HuH-7 (cell line): ENCODE measurements at regions not wholly inside any gene's neighbourhood (a gene's known extent, or its start where the extent isn't known, plus 50 kb on each side); places are given as distances from the start of the nearest gene placed in this dataset.

Experiments used
- DNase-seq: peaks from one replicate; pipeline ENCODE4 v3.0.0; 2011; ENCODE audit warnings: low spot score

DNA sequence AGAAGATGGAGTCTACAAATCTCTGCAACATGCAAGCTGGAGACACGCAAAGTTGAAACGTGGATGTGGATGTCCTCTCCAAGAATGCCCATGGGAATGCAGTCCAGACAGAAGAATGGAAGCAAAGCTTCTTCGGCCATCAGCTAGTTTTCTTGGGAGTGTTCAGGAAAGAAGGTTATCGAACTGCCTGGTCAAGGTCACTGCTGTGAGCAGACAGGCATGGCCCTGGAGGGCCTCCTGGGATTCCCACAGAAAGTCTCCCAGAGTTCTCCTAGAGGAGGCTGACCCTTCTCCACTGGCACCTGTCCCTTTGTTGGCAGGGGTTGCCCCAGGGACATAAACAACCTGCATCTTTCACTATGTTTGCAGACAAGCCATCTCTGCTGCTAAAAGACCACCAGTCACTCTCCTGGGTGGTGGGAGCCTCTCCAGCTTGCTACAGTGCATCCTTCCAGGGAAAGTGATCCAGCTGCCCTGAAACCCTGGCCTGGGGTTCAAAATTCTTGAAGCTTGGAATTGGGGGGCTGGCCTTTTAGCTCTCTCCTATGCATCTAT lies 265.8 kb downstream of the SYK start:
- DNase-seq = no peak

DNA sequence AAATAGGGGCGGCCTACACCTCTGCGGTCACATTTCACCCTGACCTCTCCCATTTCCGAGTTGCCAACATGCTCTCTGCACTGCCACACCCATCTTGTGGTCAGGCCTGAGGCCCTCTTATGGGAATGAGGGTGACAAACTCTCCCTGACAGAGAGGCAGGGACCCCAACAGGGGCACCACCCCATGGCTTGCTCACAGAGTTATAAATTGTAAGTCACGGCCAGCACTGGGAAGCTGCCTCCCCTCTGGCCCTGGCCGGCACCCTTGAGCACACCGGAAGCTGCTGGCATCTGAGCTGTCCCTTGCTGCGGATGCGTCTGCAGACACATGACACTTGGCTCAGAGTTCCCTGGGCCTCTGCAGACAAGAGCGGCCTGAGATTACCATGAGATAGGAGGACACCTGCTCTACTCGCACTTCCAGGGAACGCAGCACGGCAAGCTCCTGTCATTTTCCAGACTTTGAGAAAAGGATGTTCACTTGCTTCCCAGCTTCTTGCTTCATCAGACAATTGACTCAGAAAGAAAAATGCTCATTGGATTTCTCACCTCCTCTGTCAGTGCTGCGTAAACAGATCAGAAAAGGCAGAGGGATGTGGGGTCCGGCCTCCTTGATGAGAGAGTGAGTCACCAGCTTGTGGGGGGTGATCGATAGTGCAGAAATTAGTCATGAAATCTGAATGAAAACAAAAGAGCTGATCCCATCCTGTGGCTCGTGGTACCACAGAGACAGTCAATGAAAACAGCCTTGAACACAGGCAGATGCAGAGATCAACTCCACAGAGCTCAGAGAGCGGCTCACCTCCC lies 269.8 kb downstream of the SYK start:
- DNase-seq = no peak

DNA sequence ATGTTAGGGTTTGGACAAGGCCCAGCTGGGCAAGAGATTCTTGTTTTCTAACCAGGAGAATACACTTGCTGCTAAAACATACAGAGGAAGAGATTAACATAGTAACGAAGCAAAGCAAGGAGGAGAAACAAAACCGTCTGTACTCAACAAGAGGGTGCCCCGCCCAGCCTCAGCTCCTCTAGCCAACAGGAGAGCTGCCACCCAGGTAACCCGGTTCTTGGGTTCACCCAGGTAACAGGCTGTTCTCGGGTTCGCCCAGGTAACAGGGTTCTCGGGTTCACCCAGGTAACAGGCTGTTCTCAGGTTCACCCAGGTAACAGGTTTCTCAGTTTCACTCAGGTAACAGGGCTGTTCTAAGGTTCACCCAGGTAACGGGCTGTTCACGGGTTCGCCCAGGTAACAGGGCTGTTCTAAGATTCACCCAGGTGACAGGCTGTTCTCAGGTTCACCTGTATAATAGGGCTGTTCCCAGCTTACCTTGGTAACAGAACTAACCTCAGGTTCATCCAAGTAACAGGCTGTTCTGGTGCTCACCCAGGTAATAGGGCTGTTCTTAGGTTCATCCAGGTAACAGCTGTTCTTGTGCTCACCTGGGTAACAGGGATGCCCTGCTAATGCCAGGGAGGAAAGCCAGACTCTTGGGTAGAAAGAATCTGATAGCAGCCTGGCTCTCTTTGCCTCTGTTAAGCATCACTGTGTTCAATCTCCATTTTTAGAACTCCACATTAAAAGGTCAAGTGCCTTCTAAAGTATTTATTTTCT lies 271.6 kb downstream of the SYK start:
- DNase-seq = no peak

DNA sequence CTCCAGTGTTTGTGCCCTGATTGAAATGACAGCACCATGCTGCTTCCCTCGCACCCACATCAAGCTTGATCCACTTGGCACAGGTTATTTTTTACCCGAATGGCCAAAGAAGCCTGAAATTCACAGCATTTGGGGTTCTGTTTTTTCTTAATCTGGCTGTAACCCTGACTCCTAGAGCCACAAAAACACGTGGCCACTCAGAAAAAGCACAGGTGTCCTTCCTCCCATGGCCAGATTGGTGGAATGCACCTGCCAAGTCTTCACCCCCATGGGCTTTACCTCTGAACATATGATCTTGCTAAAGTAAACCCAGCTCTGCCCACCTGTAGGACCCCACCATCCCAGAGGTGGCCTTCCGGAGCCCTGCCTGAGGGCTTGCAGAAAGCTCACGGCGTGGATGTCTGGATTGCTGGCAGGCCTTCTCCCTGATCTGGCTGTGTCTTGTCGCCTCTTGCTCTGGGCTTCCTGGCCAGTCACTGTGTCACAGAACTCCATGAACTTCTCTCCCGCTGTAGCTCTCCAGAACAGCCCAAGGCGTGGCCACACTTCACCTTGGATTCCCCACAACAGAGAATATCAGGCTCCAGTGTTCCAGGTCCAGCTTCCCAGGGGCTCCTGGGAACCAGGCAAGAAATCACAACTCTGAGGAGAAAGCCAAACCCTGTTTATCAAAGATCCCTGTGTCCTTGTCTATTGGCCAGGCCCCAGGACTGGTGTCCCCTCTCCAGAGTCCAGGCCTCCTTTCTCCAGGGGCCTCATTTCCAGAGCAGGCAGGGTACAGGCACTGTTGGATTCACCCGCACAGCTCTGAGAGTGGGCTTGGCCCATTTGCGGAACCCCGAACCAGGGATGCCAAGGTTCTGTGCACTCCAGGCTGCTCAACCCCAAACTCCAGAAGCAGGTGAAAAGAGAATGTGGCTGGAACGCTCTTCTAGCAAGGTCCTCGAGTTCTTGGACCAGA lies 272.5 kb downstream of the SYK start:
- no peak for DNase-seq

DNA sequence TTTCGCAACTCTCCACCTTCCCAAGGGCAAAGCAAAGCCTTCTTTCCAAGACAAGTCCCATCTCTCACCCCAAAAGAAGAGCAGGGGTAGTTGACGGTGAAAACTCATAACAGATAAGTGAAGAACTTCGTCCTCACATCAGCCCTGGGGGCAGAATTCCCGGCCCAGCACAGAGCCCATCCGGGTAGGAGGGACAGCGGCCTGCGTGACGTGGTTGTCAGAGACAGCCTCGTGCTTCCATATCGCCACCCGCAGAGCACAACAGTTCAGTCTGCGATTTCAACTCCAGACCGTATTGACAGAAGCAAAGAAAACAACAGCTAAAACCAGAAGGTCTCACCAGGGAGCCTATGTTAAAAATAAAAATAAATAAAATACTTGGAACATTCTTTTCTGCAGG lies 273.2 kb downstream of the SYK start:
- no peak for DNase-seq

DNA sequence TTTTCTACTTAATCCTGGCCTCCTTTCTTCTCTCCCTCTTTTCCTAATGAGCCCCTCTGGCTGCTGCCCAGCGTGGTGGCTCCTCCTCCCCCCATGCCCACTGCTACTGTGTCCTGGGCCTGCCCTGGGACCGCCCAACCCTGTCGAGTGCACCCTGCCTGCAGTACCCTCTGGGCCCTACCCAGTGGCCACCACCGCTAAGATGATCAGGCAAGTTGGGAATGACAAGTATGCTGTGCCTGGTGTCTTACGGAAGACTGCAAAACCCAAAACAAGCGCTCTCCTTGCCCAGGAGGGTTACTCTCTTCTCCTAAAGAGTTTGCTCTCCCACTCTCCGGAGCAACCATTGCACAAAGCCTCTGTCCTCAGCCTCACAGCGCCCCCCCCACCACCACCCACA lies 273.7 kb downstream of the SYK start:
- DNase-seq = no peak

DNA sequence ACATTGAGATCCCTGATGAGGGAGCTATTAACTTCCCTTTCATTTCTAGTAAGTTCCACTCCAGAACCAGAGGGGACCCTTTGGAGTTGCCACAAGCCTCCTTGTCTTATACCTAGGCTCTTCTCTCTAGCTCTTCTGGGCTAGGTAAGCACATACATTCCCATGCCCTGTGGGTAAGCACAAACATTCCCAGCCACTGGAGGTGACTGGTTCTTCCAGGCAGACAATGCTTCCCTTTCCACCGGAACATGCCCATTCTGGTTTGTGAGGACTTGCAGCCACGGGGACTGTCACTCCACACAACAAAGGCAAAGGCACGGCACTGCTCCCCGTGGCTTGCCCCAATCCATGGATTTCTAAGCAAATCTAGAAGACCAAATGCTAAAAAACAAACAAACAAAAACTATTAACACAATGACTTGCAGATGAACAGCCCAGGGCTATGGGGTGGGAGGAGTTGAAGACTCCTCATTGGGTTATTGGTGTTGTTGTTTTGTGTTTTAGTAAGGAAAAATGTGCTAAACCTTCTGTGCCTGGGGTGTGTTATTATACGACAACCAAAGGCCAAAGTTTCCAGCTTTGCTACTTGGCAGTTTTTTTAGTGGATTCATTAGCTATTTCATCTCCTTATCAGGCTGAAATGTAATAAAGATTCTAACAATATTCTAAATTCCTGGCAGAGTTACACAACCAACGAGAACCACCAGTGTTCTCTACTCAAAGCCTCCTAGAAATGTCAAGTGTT lies 276.2 kb downstream of the SYK start:
- DNase-seq = no peak

DNA sequence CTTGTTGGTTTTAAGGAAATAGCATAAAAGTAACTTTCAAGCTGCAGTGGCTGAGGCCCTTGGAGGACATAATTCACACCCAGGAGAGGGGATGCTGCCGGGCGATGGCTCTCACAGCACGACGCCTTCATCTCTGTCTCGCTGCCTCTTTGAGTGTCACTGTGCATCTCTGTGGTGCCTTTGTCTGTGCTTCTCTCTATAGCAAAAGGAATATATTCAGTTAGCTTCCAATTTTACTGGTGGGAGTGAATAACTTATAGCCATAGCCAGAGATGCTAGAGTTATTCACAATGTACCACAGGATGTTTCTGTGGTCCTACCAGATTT lies 276.7 kb downstream of the SYK start:
- DNase-seq = no peak

DNA sequence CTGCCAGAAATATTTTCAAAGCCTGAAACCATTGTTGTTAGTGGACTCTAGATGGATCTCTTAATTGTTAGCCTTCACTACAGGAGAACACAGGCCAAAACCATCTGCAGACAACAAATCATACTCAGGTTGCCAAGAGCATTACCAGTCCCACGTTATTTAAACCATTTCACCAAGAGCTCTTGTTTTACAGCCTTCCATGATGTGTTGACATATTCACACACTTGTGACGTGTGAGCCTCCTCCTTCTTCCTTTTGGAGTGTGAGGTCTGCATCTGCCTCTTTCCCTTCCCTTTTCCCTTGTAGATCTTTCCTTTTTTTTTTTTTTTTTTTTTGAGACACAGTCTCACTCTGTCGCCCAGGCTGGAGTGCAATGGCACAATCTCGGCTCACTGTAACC lies 279.0 kb downstream of the AUH start:
- no peak for DNase-seq

DNA sequence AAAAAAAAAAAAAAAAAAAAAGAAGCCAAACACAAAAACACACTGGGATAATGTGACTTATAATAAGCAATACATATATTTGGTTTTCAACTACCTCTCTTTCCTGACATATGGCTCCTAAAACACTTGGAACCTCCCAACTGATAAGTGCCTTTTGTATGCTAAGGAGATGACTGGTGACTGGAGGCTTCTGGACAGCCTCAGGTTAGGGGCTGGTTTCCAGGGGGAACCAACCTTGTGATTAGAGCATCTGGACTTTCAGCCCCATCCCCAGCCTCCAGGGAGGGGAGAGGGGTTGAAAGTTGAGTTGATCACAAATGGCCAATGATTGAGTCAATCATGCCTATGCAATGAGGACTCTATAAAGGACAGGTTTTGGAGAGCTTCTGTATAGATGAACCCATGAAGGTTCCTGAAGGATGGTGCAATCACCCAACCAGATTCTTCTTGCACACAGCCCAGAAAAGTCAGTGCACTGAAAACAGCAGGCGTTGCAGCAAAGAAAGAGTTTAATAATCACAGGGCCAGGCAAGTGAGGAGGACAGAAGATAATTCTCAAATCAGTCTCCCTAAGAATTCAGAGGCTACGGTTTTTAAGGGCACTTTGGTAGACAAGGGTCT lies 276.7 kb downstream of the AUH start:
- no peak for DNase-seq

DNA sequence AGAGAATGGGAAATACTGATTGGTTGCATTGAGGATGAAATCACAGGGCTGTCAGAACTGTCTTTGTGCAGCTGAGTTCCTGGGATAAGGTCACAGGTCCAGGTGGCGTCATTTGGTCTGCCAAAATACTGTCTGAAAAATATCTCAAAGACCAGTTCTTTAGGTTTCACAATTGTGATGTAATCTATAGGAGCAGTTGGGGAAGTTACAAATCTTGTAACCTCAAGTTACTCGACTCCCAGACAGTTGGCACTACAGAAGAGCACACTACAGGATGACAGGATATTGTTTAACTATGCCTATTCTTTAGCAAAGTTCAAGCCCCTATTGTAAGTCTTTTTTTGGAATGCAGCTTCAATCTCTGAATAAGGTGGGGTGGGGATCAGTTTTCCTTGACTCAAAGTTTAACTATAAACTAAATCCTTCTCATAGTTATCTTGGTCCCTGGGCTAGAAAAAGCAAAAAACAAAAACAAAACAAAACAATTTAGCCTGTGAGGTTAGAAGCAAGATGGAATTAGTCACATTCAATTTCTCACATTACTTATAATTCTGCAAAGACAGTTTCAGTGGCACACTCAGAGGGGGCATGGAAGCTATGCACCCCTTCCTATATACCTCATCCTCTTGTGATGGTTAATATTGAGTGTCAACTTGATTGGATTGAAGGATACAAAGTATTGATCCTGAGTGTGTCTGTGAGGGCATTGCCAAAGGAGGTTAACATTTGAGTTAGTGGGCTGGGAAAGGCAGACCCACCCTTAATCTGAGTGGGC lies 276.0 kb downstream of the AUH start:
- DNase-seq = no peak

DNA sequence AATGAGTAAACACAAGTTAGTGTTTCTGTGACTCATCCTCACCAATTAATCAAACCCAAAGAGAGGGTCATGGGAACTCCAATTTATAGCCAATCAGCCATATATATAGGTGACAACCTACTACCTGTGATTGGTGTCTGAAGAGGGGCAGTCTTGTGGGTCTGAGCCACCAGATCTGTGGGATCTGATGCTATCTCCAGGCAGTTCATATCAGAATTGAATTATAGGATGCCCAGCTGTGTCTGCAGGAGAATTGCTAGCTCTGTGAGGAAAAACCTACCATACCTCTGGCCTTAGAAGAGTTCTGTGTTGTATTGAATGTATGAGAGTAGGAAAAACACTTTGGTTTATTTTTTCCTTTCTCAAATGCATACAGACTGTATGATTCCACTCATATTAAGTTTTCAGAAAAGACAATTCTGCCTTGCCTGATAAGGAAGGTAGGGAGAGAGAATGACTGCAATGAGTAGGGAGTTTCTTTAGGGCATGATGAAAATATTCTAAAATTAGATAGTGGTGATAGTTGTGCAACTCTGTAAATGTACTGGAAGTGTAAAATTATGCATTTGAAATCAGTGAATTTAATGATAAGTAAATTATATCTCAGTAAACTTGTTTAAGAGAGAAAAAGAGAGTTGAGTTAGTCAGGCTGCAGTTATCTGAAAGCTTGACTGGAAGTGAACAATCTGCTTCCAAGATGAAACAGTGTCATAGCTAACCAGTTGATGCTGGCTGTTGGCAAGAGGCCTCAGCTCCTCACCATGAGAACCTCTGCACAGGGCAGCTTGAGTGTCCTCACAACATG lies 274.9 kb downstream of the AUH start:
- DNase-seq = no peak

DNA sequence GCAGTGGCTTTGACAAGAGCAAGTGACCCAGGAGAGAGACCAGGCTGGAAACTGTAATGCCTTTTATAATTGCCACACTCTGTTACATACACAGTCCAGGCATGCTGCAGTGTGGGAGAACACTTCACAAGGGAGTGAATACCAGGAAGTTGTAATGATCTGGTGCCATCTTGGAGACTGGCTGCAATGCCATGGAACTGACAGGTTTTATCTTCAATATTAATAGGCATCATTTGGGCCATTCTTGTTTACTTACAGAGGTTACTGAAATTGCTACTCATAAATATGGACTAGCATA lies 274.3 kb downstream of the AUH start:
- DNase-seq = no peak

DNA sequence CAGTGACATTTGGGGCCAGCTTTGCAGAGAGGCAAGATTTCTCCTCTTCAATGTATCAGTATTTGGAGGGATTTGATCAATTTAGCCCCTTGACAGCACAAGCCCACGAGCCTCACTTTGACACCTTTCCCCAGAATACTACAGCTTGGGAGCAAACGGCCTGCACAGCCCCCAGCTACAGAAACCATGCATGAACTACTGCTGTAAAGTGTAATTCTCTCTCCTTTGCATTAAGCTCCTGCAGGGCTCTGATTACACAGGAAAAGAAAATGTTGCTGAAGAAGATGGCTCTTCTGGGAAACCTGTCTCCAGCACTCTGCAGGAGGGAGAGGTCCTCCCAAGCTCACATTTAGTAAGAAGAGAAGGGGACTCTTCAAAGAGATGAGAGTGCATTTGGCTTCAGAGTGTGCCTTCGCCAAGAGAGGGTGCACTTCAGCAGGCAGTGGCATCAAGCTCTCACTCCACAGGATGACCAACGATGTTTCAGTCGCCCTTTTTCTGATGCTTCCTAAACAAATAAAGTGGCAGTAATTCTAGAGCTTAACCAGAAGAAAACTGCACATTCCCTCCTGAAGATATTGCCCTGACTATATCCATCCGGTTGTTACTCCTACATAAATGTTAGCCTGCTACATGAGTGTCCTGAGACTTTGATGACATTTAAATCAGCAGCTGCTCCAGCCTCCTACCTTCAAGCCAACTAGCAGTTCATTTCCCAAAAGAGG lies 272.2 kb downstream of the AUH start:
- peak; percentile 38 for DNase-seq

DNA sequence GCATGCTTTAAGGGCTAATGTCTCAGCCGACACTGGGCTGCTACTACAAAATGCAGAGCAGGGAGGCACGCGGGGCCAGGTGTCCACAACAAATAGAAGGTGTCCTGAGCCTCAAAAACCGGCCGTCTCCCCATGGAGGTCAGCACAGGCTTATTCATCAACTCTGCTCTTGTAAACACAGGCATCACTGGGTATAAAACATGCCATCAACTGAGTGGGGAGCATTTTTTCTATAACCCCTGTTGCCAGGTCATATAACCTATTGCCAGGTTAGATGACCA lies 271.6 kb downstream of the AUH start:
- no peak for DNase-seq

DNA sequence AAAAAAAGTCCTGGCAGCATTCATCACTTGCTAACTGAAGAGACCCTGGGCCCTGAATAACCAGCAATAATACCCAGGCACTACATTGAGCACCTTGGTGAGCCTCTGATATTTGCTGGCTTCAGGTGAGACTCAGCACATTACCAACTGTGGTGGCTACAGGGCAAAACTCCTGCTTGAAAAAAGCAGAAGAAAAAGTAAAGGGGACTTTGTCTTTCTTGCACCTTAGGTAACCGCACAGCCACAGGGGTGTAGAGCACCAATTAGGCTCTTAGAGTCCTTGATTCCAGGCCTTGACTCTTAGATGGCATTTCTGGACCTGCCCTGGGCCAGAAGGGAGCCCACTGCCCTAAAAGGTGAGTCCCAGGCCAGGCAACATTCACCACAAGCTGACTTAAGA lies 269.5 kb downstream of the AUH start:
- DNase-seq = no peak

DNA sequence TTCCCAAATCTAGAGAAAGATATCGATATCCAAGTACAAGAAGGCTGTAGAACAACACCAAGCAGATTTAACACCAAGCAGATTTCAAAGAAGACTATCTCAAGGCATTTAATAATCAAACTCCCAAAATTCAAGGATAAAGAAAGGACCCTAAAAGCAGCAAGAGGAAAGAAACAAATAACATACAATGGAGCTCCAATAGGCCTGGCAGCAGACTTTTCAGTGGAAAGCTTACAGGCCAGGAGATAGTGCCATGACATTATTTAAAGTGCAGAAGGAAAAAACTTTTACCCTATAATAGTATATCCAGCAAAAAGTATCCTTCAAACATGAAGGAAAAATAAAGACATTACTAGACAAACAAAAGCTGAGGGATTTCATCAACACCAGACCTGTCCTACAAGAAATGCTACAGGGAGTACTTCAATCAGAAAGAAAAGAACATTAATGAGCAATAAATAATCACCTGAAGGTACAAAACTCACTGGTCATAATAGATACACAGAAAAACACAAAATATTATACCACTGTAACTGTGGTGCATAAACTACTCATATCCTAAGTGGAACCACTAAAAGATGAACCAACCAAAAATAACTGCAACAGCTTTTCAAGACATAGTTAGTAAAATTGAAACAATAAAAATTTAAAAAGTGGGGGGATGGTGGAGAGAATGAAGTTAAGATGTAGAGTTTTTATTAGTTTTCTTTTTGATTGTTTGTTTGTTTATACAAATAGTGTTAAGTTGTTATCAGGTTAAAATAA lies 267.2 kb downstream of the AUH start:
- DNase-seq = no peak

DNA sequence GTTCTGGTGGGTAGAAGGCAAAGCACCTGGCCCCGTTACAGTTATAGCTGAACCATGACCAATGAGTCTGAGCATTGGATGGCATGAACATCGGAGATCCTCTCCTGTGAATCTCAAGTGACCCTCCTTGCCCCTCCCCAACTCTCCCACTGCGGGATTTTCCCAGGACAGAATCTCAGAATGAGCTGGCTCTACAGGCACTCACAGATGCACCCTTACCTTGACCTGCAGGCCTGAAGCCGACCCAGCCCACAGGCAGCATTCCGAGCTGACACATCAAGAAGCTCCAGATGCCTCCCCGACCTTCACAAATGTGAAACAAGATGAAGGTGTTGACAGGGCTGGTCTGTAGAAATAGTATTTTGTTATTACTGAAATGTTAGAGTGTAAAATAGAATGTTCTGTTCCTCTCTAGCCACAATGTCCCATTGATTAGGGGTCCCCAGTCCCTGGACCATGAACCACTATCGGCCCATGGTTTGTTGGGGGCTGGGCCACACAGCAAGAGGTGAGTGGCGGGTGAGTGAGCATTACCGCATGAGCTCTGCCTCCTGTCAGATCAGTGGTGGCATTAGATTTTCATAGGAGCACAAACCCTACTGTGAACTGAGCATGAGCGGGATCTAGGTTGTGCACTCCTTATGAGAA lies 263.4 kb downstream of the AUH start:
- DNase-seq = no peak
